ENCODE measurements at regions not wholly inside any gene's neighbourhood (a gene's known extent, or its start where the extent isn't known, plus 50 kb on each side); places are given as distances from the start of the nearest gene placed in this dataset.

DNA sequence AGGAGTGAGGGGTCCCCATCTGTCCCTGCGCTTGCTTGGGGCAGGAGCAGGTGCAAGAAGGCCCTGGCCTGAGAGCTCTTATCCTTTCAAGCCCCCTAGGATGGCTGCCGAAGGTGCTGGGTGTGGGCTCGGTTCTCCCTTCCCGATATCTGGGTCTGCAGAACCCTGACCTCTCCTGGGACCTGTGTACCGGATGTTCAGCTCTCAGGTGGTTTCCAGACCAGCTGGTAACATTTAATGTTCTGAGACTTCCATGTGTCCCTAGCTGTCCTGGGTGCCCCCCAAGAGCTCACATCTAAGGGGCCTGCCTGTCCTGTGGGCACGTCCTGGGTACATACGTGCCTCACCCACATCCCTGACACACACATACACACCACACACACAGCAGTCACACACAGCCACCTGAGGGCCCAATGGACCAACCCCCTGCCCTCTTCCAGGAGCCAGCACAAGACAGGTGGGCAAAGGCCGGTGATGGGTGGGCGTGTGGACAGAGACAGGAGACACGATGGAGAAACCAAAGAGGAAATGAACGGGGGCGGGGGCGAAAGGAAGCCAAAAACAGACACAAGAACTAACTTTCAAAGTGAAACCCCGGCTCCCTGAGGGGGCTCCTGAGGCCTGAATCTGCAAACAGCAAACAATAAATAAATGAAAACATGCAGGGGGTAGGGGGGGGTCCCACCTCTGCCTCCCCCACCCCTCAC is 124.3 kb downstream of the PTPRS start:
- DNase-seq (ENCODE audit: low read depth in 2 of 2): no peak

DNA sequence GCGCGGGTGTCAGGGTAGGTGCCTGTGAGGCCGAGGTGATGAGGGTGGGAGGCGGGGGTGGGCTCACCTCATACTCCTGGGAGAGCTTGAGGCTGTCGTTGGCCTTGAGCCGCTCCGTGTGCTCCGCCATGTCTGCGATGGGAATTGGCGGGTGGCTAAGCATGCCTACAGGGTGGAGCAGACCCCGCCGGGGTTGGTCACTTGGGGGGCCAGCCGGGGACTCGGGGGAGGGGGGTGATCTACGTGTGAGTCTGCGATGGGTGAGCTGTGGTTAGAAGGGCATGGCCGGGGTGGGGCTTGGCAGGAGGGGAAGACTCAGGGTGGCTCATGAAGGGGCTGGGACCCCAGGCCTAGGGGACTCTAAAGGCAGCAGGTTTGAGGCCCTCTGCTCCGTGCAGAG is 125.2 kb downstream of the PTPRS start:
- no peak for DNase-seq (ENCODE audit: low read depth in 2 of 2)

DNA sequence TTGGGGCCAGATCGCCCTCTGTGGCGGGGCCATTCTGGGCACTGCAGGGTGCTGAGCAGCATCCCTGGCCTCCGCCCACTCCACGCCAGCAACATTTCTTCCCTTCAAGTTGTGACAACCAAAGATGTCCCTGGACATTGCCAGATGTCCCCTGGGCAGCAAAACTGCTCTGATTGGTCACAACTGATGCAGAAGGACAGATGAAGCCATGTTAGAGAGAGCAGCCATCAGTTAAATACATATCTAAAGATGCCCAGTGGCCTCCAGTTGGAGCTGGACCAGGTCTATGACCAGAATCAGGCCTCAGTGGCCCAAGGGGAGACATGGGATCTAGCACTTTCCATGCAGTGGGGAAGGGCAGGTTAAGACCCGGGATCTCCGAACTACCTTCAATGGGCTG is 125.7 kb downstream of the PTPRS start:
- no peak for DNase-seq (ENCODE audit: low read depth in 2 of 2)

- no peak for DNase-seq (ENCODE audit: low read depth in 2 of 2)
Observed at GRCh38 chr19:5214371-5214770, 126.2 kb downstream of the PTPRS start.

- no peak for DNase-seq (ENCODE audit: low read depth in 2 of 2)
Observed at GRCh38 chr19:5213667-5214066, 126.9 kb downstream of the PTPRS start.

- no peak for DNase-seq (ENCODE audit: low read depth in 2 of 2)
Observed at GRCh38 chr19:5212101-5212500, 128.5 kb downstream of the PTPRS start.

DNA sequence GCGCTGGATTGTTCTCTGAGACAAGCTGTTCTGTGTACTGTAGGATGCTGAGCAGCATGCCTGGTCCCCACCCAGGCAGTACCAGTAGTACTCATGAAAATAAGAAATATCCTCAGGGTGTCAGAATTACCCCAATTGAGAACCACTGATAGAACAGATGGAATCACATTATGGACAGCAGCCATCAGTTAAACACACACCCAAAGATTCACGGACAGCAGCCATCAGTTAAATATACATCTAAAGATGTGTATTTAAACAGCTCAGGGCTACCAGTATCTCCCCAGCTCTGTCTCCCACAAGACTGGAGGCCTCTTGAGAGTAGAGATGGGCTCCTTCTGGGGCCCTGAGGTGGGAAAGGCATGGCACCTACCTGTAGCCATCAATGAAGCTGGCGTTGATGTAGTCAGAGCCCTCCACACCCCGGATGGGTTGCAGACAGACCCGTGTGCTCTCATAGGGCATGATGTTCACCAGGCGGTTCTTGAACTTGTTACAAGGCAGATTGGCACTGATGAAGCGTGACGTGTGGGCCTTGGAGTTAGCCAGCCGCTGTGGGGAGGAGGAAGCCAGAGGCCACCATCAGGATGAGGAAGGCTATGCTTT is 129.3 kb downstream of the PTPRS start:
- no peak for DNase-seq (ENCODE audit: low read depth in 2 of 2)

GRCh38 chr19:5210556-5210955 is 130.1 kb downstream of the PTPRS start:
- DNase-seq (ENCODE audit: low read depth in 2 of 2): no peak

- no peak for DNase-seq (ENCODE audit: low read depth in 2 of 2)
Observed at GRCh38 chr19:5207806-5208205, 132.8 kb downstream of the PTPRS start.

DNA sequence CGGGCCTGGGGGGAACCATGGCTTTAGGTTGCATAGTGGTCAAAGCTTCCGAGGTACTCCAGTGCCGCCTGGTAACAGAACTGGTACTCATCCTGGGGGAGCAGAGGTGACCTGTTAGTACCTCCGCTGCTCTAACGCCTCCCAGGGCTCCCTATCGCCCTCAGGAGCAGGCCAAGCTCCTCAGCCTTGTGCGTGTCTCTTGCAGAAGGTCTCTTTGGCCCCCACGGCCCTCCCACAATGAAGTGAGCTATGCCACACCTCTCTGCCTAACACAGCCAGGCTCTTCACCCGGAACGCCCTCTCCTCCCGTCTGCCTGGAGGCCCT is 133.9 kb downstream of the PTPRS start:
- no peak for DNase-seq (ENCODE audit: low read depth in 2 of 2)

- no peak for DNase-seq (ENCODE audit: low read depth in 2 of 2)
Observed at GRCh38 chr19:5205937-5206750, 134.5 kb downstream of the PTPRS start.

- peak in 1 of 2 donors; percentile 3 for DNase-seq (ENCODE audit: low read depth in 2 of 2)
Observed at GRCh38 chr19:5205381-5205780, 135.2 kb downstream of the PTPRS start.

GRCh38 chr19:5204212-5204611 is 136.4 kb downstream of the PTPRS start:
- no peak for DNase-seq (ENCODE audit: low read depth in 2 of 2)

Data from activated CD4-positive, alpha-beta T cell treated with anti-CD3 and anti-CD28 coated beads for 24 hours (primary cell).